KMS-11 (cell line): ENCODE measurements at regions not wholly inside any gene's neighbourhood (a gene's known extent, or its start where the extent isn't known, plus 50 kb on each side); places are given as distances from the start of the nearest gene placed in this dataset.

Experiments used
- H2AFZ ChIP-seq: fragments of 200-600 bp; sonication (generic); 2 replicates; pipeline ENCODE4 v1.6.1; 2016; ENCODE audit warnings: antibody characterized with exemption, mixed run types, low read depth
- H3K27ac ChIP-seq: fragments of 200-600 bp; sonication (generic); 2 replicates; pipeline ENCODE4 v1.6.1; 2016; ENCODE audit warnings: mild to moderate bottlenecking, mixed run types
- H3K27me3 ChIP-seq: fragments of 200-600 bp; sonication (generic); 2 replicates; pipeline ENCODE4 v1.6.1; 2017; ENCODE audit warnings: mild to moderate bottlenecking, low read depth, mixed run types, moderate library complexity; ENCODE audit not compliant: insufficient read depth
- H3K36me3 ChIP-seq: fragments of 200-600 bp; sonication (generic); 2 replicates; pipeline ENCODE4 v1.6.1; 2017; ENCODE audit warnings: mild to moderate bottlenecking, mixed run types; ENCODE audit not compliant: insufficient read depth
- H3K4me1 ChIP-seq: fragments of 200-600 bp; sonication (generic); 2 replicates; pipeline ENCODE4 v1.6.1; 2016; ENCODE audit warnings: mild to moderate bottlenecking, low read depth, mixed run types; ENCODE audit not compliant: poor library complexity, severe bottlenecking
- H3K4me2 ChIP-seq: fragments of 200-600 bp; sonication (generic); 2 replicates; pipeline ENCODE4 v1.7.0; 2016; ENCODE audit warnings: mild to moderate bottlenecking, mixed run types
- H3K4me3 ChIP-seq: fragments of 200-600 bp; sonication (generic); IDR thresholded peaks from 2 replicates; pipeline ENCODE4 v1.6.1; 2017; ENCODE audit warnings: low read depth, low read length, mixed read lengths; ENCODE audit not compliant: insufficient read depth
- H3K79me2 ChIP-seq: fragments of 200-600 bp; sonication (generic); 2 replicates; pipeline ENCODE4 v1.6.1; 2016; ENCODE audit warnings: low read depth, mixed run types; ENCODE audit not compliant: insufficient read depth
- H3K9ac ChIP-seq: fragments of 200-600 bp; sonication (generic); 2 replicates; pipeline ENCODE4 v1.6.1; 2016; ENCODE audit warnings: mild to moderate bottlenecking, mixed run types
- H4K20me1 ChIP-seq: fragments of 200-600 bp; sonication (generic); 2 replicates; pipeline ENCODE4 v1.6.1; 2016; ENCODE audit warnings: mild to moderate bottlenecking, mixed run types; ENCODE audit not compliant: insufficient read depth
- TF ChIP-seq, protein P1 (sequence below): fragments of 200-600 bp; sonication (generic); conservative IDR thresholded peaks from 2 replicates; pipeline ENCODE4 v1.6.1; 2017; ENCODE audit warnings: low read depth, mild to moderate bottlenecking, antibody characterized with exemption, low read length, moderate library complexity, mixed read lengths

DNA sequence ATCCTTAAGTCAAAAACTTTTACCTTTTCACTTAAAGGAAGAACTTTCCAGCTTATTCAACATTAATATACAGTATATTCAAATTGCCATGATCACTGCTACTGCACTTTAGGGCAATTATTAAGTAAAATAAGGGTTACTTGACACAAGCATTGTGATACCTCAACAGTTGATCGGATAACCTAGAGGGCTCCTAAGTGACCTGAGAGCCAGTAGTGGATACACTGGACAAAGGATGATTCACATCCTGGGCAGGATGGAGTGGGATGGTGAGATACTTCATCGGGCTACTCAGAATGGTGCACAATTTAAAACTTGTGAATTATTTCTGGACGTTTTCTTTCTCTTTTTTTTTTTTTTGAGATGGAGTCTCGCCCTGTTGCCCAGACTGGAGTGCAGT lies 54.5 kb upstream of the PPM1J start:
- Histone ChIP-seq H3K4me2 (no peak overlapping the region), H3K79me2 (no peaks in the 10 kb centered on the region), H3K4me1 (peaks cover 7% of the 10 kb centered on the region), H2AFZ (no peak overlapping the region), H3K4me3 (no peak overlapping the region), H3K9ac (no peak overlapping the region), H4K20me1 (no peaks in the 10 kb centered on the region), H3K27ac (no peak overlapping the region), H3K27me3 (peaks cover 38% of the 10 kb centered on the region), H3K36me3 (no peaks in the 10 kb centered on the region)
- TF ChIP-seq, protein P1, sequence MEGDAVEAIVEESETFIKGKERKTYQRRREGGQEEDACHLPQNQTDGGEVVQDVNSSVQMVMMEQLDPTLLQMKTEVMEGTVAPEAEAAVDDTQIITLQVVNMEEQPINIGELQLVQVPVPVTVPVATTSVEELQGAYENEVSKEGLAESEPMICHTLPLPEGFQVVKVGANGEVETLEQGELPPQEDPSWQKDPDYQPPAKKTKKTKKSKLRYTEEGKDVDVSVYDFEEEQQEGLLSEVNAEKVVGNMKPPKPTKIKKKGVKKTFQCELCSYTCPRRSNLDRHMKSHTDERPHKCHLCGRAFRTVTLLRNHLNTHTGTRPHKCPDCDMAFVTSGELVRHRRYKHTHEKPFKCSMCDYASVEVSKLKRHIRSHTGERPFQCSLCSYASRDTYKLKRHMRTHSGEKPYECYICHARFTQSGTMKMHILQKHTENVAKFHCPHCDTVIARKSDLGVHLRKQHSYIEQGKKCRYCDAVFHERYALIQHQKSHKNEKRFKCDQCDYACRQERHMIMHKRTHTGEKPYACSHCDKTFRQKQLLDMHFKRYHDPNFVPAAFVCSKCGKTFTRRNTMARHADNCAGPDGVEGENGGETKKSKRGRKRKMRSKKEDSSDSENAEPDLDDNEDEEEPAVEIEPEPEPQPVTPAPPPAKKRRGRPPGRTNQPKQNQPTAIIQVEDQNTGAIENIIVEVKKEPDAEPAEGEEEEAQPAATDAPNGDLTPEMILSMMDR, result no peak

DNA sequence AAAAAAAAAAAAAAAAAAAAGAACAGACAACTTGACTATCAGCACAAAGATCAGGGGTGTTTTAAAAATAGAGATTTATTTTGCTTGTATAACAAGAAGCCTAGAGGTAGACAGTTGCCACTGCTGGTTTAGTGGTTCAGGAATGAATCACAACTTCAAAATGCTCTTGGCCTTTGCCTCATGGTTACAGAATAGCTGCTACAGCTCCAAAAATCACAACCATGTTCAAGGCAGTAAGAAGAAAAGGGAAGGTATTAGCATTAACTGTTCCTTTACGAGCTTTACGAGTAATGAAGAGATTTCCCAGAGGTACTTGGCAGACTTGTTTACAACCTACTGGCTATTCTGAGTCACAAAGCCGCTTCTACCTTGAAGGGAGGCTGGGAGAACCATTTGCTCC lies 52.5 kb upstream of the PPM1J start:
- no peaks in the 10 kb centered on the region for H3K79me2 ChIP-seq
- no peaks in the 10 kb centered on the region for H4K20me1 ChIP-seq
- no peak overlapping the region for H3K4me3 ChIP-seq
- no peak overlapping the region for H3K27ac ChIP-seq
- no peak overlapping the region for H3K4me2 ChIP-seq
- TF ChIP-seq, protein P1, result no peak
- H3K27me3 ChIP-seq, result peaks cover 32% of the 10 kb centered on the region
- no peaks in the 10 kb centered on the region for H3K36me3 ChIP-seq
- H2AFZ ChIP-seq, result no peak overlapping the region
- no peak overlapping the region for H3K9ac ChIP-seq
- peaks cover 7% of the 10 kb centered on the region for H3K4me1 ChIP-seq
